ENCODE measurements at regions not wholly inside any gene's neighbourhood (a gene's known extent, or its start where the extent isn't known, plus 50 kb on each side); places are given as distances from the start of the nearest gene placed in this dataset.

DNA sequence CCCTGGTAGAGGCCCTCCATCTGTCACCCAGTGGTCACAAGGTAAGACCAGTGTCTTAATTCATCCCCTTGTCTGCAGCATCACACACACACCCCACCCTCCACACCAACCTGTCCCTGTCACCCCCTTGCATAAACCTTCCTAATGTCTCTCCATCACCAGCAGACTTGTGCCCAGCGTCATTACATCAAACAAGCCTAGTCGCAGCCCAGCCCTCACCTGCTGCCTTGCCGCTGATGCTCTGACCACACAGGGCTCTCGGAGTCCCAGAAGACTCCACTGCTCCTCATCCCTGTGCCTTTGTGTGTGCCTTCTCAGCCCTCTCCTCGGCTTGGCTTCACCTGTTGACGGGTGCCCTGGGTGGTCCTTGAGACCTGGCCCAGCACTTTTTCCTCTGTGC, 171.2 kb downstream of the GLI2 start:
- TF ChIP-seq, protein P1, sequence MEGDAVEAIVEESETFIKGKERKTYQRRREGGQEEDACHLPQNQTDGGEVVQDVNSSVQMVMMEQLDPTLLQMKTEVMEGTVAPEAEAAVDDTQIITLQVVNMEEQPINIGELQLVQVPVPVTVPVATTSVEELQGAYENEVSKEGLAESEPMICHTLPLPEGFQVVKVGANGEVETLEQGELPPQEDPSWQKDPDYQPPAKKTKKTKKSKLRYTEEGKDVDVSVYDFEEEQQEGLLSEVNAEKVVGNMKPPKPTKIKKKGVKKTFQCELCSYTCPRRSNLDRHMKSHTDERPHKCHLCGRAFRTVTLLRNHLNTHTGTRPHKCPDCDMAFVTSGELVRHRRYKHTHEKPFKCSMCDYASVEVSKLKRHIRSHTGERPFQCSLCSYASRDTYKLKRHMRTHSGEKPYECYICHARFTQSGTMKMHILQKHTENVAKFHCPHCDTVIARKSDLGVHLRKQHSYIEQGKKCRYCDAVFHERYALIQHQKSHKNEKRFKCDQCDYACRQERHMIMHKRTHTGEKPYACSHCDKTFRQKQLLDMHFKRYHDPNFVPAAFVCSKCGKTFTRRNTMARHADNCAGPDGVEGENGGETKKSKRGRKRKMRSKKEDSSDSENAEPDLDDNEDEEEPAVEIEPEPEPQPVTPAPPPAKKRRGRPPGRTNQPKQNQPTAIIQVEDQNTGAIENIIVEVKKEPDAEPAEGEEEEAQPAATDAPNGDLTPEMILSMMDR (conservative IDR thresholded peaks at IDR 0.05): no peak
- TF ChIP-seq ZFX (IDR thresholded peaks at IDR 0.05): no peak

All from C4-2B (cell line).